Ascending aorta (tissue), 2 donors: ENCODE measurements at regions not wholly inside any gene's neighbourhood (a gene's known extent, or its start where the extent isn't known, plus 50 kb on each side); places are given as distances from the start of the nearest gene placed in this dataset.

Experiments used
- DNase-seq, 2 donors: peaks; one replicate each; pipeline ENCODE4 v3.0.0-alpha.2; 2019; ENCODE audit warnings: low spot score in 2 of 2
- H3K27ac ChIP-seq, 2 donors: fragments of 200-600 bp; sonication (generic); one replicate each; pipeline ENCODE4 v1.5.1; 2016 to 2017; ENCODE audit warnings: mild to moderate bottlenecking in 1 of 2
- H3K27me3 ChIP-seq: fragments of 200-600 bp; sonication (generic); one replicate; pipeline ENCODE4 v1.5.1; 2017
- H3K36me3 ChIP-seq, 2 donors: fragments of 200-600 bp; sonication (generic); one replicate each; pipeline ENCODE4 v1.5.1; 2016
- H3K4me1 ChIP-seq, 2 donors: fragments of 200-600 bp; sonication (generic); one replicate each; pipeline ENCODE4 v1.5.1; 2016 to 2017; ENCODE audit warnings: mild to moderate bottlenecking in 1 of 2
- H3K4me3 ChIP-seq, 2 donors: fragments of 200-600 bp; sonication (generic); one replicate each; pipeline ENCODE4 v1.5.1; 2016 to 2017; ENCODE audit warnings: mild to moderate bottlenecking in 1 of 2
- H3K9me3 ChIP-seq, 2 donors: fragments of 200-600 bp; sonication (generic); one replicate each; pipeline ENCODE4 v1.5.1; 2016
- intact Hi-C: fragments of 100-400 bp; cut with DNase I; formaldehyde crosslinking; loops from one replicate; pipeline ENCODE4 v1.15.1; 2023
- TF ChIP-seq, protein P1 (sequence below), 3 experiments: fragments of 200-600 bp in 2 of 3; fragments of 450-650 bp in 1 of 3; sonication (generic) in 2 of 3; IDR thresholded peaks; one replicate each; pipeline ENCODE4 v1.5.1; 2016 to 2019; ENCODE audit warnings: antibody characterized with exemption in 3 of 3, mild to moderate bottlenecking in 1 of 3, moderate library complexity in 1 of 3

DNA sequence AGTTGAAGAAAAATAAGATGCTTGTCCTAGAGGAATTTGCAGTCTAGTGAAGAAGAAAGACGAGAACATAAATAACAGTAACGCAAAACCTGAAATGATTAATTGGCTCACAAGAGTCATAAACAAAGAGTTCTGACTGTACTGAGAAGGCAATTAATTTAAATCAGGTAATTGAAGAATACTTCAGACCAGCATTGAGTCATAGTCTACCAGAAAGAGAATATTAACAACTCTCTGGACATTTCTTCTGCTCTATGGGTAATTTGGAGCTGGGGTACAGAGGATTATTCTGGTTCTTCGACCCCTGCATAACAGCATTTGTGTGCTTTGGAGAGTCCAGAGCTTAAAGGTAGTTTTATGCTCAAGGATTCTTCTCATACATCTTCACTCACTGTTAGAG lies 390.3 kb upstream of the DCN start:
- Histone ChIP-seq H3K4me1 (no peaks in the 10 kb centered on the region), H3K36me3 (no peaks in the 10 kb centered on the region), H3K4me3 (no peak overlapping the region), H3K9me3 (no peaks in the 10 kb centered on the region), H3K27ac (no peak overlapping the region), H3K27me3 (no peaks in the 10 kb centered on the region)
- no peak for DNase-seq
- intact Hi-C loops: no loop called here
- TF ChIP-seq, protein P1, sequence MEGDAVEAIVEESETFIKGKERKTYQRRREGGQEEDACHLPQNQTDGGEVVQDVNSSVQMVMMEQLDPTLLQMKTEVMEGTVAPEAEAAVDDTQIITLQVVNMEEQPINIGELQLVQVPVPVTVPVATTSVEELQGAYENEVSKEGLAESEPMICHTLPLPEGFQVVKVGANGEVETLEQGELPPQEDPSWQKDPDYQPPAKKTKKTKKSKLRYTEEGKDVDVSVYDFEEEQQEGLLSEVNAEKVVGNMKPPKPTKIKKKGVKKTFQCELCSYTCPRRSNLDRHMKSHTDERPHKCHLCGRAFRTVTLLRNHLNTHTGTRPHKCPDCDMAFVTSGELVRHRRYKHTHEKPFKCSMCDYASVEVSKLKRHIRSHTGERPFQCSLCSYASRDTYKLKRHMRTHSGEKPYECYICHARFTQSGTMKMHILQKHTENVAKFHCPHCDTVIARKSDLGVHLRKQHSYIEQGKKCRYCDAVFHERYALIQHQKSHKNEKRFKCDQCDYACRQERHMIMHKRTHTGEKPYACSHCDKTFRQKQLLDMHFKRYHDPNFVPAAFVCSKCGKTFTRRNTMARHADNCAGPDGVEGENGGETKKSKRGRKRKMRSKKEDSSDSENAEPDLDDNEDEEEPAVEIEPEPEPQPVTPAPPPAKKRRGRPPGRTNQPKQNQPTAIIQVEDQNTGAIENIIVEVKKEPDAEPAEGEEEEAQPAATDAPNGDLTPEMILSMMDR (IDR thresholded peaks at IDR 0.05): no peak

DNA sequence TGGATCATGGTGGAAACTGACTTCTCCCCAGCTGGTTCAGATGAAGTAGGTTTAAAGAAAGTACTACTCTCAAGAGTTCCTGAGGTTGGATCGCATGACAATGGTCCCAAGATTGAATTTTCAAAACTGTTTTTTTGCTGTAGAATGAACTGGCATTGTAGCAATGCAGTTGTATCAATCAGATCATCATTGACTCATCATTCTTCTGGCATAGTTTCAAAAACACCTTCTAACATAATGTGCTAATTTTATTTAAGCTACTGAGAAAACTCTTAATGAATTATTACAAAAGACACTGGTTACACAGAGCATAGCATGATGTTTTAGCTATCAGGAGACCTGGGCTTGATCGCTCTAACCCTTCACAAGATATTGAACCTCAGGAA lies 384.5 kb upstream of the DCN start:
- Histone ChIP-seq H3K9me3 (no peaks in the 10 kb centered on the region), H3K36me3 (no peaks in the 10 kb centered on the region), H3K4me1 (no peaks in the 10 kb centered on the region), H3K27ac (no peak overlapping the region), H3K4me3 (no peak overlapping the region), H3K27me3 (no peaks in the 10 kb centered on the region)
- TF ChIP-seq, protein P1 (IDR thresholded peaks at IDR 0.05): no peak
- intact Hi-C loops: no loop called here
- DNase-seq: no peak

DNA sequence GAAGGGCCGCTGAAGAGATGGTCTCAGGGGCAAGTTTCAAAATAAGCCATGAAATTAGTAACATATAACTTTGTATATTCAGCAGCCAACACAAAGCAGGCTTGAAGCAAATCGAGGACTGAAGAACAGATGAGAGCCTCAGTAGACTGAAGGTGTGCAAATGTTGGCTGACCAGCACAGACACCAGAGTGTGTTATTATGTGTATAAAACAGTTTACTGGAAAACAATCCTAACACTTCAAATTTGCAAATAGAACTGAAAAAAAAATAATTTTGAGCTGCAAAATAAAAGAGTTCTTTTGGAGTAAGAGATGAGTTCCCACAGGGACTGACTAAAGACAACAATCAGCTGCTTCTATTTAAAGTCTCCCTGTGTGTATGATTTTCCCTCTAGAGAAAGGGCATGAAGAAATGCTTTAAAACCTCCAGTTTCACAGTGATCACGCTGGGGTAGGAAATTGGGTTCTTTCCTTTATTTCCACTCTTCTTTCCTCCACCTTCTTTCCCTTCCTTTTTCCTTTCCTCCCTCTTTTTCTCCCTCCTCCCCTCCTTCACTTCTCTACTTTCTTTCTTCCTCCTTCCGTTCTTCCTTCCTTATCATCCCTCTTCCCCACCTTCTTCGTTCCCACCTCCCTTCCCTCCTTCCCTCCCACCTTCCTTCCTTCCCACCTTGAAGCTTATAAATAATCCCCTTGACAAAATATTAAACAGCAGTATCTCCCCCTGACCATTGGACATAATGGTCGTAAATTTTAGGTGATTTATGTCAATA lies 383.9 kb upstream of the DCN start:
- TF ChIP-seq, protein P1 (IDR thresholded peaks at IDR 0.05): no peak
- H3K9me3 ChIP-seq: no peaks in the 10 kb centered on the region
- intact Hi-C loops: no loop called here

DNA sequence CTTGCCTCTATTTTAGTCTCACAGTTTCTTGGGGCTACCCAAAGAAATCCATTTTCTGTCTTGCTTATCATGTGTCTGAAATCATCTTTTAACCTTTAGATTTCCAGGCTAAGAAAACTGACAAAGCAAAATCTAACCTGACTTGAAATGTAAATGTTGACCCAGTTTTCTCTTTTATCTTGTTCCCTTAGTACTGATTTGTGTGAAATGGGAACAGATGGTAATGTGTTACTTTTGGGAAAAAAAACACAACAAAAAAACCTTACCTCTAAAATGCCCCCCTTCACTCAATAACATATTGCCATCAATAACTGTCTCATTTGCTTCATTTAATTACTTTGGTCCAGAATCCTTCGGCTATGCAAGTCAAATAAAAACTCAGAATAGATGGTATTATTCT lies 383.2 kb upstream of the DCN start:
- Histone ChIP-seq H3K4me1 (no peaks in the 10 kb centered on the region), H3K9me3 (no peaks in the 10 kb centered on the region), H3K27ac (no peak overlapping the region), H3K27me3 (no peaks in the 10 kb centered on the region), H3K4me3 (no peak overlapping the region), H3K36me3 (no peaks in the 10 kb centered on the region)
- intact Hi-C loops: no loop called here
- no peak for DNase-seq
- TF ChIP-seq, protein P1 (IDR thresholded peaks at IDR 0.05): no peak

More for the DNA sequence above, 383.9 kb upstream of the DCN start:
- DNase-seq: no peak
- H3K27ac ChIP-seq: no peak overlapping the region
- no peaks in the 10 kb centered on the region for H3K36me3 ChIP-seq
- no peaks in the 10 kb centered on the region for H3K27me3 ChIP-seq
- no peak overlapping the region for H3K4me3 ChIP-seq
- no peaks in the 10 kb centered on the region for H3K4me1 ChIP-seq

DNA sequence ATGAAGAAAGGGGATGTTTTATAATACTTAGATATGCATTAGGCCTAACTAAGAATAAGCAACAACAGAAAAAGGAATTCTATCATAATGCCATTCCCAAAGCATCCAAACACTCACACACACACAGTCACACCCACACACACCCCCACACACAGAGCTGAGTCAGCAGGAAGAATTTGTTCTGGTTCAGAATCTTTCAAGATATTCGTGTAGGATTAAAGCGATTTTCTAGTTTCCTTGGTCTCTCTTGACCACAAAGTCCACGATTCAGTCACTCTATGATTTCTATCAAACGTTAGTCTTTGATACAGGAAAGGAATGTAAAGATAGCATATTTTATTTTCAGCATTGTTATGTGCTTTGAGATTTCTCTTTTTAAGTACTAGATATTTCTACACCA lies 382.6 kb upstream of the DCN start:
- no peak for DNase-seq

More for the DNA sequence above, 382.6 kb upstream of the DCN start:
- TF ChIP-seq, protein P1 (IDR thresholded peaks at IDR 0.05): no peak
- H3K36me3 ChIP-seq: no peaks in the 10 kb centered on the region
- H3K4me3 ChIP-seq: no peak overlapping the region
- no peaks in the 10 kb centered on the region for H3K4me1 ChIP-seq
- H3K27me3 ChIP-seq: no peaks in the 10 kb centered on the region
- intact Hi-C loops: no loop called here
- H3K9me3 ChIP-seq: no peaks in the 10 kb centered on the region
- H3K27ac ChIP-seq: no peak overlapping the region
